GM23248 (cell line): ENCODE measurements at regions not wholly inside any gene's neighbourhood (a gene's known extent, or its start where the extent isn't known, plus 50 kb on each side); places are given as distances from the start of the nearest gene placed in this dataset.
A peak's percentile ranks its signal among the peaks of the same experiment; 100 is the strongest.
"Not testable (repeated sequence)": the region's sequence is repeated elsewhere in the genome, so short reads cannot be mapped to it uniquely, and the experiment has no call there.

Experiments used
- DNase-seq: peaks from one replicate; pipeline ENCODE4 v3.0.0-alpha.2; 2015
- H2AFZ ChIP-seq: fragments of 200-600 bp; sonication (generic); 2 replicates; pipeline ENCODE4 v1.6.1; 2016; ENCODE audit warnings: antibody characterized with exemption
- H3F3A ChIP-seq: fragments of 200-600 bp; sonication (generic); 2 replicates; pipeline ENCODE4 v1.6.1; 2016; ENCODE audit warnings: mild to moderate bottlenecking, antibody characterized with exemption, mixed run types; ENCODE audit not compliant: insufficient read depth
- H3K27ac ChIP-seq: fragments of 200-600 bp; sonication (generic); 2 replicates; pipeline ENCODE4 v1.5.1; 2016; ENCODE audit warnings: mild to moderate bottlenecking
- H3K27me3 ChIP-seq: fragments of 200-600 bp; sonication (generic); replicated peaks from 2 replicates; pipeline ENCODE4 v1.6.1; 2016; ENCODE audit warnings: mild to moderate bottlenecking; ENCODE audit not compliant: insufficient read depth
- H3K36me3 ChIP-seq: fragments of 200-600 bp; sonication (generic); 2 replicates; pipeline ENCODE4 v1.6.1; 2016; ENCODE audit warnings: low read depth, mild to moderate bottlenecking
- H3K4me1 ChIP-seq: fragments of 200-600 bp; sonication (generic); 2 replicates; pipeline ENCODE4 v1.6.1; 2016; ENCODE audit warnings: mild to moderate bottlenecking; ENCODE audit not compliant: insufficient read depth
- H3K4me2 ChIP-seq: fragments of 200-600 bp; sonication (generic); one replicate; pipeline ENCODE4 v1.6.1; 2016; ENCODE audit warnings: mild to moderate bottlenecking; ENCODE audit not compliant: unreplicated experiment
- H3K4me3 ChIP-seq: fragments of 200-600 bp; sonication (generic); 2 replicates; pipeline ENCODE4 v1.5.1; 2016; ENCODE audit warnings: mild to moderate bottlenecking
- H3K79me2 ChIP-seq: fragments of 200-600 bp; sonication (generic); 2 replicates; pipeline ENCODE4 v1.6.1; 2016; ENCODE audit warnings: mild to moderate bottlenecking; ENCODE audit not compliant: insufficient read depth
- H3K9ac ChIP-seq: fragments of 200-600 bp; sonication (generic); 2 replicates; pipeline ENCODE4 v1.6.1; 2016; ENCODE audit warnings: mild to moderate bottlenecking
- H3K9me2 ChIP-seq: fragments of 200-600 bp; sonication (generic); 2 replicates; pipeline ENCODE4 v1.6.1; 2016; ENCODE audit warnings: mixed run types, mild to moderate bottlenecking, moderate library complexity; ENCODE audit not compliant: insufficient read depth
- H3K9me3 ChIP-seq: fragments of 200-600 bp; sonication (generic); one replicate; pipeline ENCODE4 v1.6.1; 2017; ENCODE audit warnings: low read depth
- H4K20me1 ChIP-seq: fragments of 200-600 bp; sonication (generic); 2 replicates; pipeline ENCODE4 v1.6.0; 2016; ENCODE audit not compliant: insufficient read depth
- EZH2 ChIP-seq: fragments of 200-600 bp; sonication (generic); IDR thresholded peaks from 2 replicates; pipeline ENCODE4 v1.6.1; 2018; ENCODE audit warnings: antibody characterized with exemption, mild to moderate bottlenecking; ENCODE audit not compliant: insufficient read depth, poor library complexity, severe bottlenecking
- EZH2phosphoT487 ChIP-seq: fragments of 200-600 bp; sonication (generic); IDR thresholded peaks from 2 replicates; pipeline ENCODE4 v1.6.1; 2018; ENCODE audit warnings: antibody characterized with exemption, moderate library complexity, mild to moderate bottlenecking, low read depth; ENCODE audit not compliant: insufficient read depth
- WGBS, 2 experiments: methylation state at CpG; one replicate each; pipeline ENCODE4 v1.1.6; 2015 to 2017; ENCODE audit warnings: low lambda C conversion rate in 2 of 2, low coverage in 1 of 2; ENCODE audit errors: missing lambda C conversion rate in 2 of 2; 5-methylcytosine and 5-hydroxymethylcytosine counted together
- in situ Hi-C: fragments of 300-500 bp; cut with MboI; formaldehyde crosslinking; loops from 2 replicates; pipeline ENCODE4 v1.15.0; 2020

DNA sequence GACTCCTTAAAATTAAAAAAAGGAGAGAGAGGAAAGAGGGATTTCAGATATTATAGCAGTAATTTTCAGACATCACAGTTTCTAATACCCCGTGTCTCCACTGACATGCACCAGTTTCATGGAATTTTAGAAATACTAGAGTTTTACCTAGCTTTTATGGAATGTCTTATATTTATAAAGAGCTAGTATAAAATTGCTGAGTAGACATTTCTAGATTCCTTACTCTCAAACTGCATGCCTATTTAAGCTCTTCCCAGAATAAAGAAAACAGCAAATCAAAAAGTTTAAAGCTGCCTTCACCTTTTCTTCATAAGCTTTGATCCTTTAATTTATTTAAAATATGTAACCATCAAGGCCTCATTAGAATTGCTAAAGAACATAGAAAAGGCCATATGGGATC lies 247.4 kb upstream of the IL12A start:
- in situ Hi-C loops: no loop called here
- Histone ChIP-seq H3K4me2 (no peak overlapping the region), H3F3A (0 out of 2 replicates have a peak, but pooled peaks cover 5% of the 10 kb centered on the region), H3K27me3 (no peaks in the 10 kb centered on the region), H3K79me2 (no peaks in the 10 kb centered on the region), H3K9me3 (peaks cover 3% of the 10 kb centered on the region), H3K4me1 (0 out of 2 replicates have a peak, but pooled peaks cover 6% of the 10 kb centered on the region), H3K4me3 (no peak overlapping the region), H3K9ac (no peak overlapping the region), H3K27ac (no peak overlapping the region), H3K36me3 (no peaks in the 10 kb centered on the region), H3K9me2 (no peaks in the 10 kb centered on the region), H2AFZ (no peak overlapping the region), H4K20me1 (no peaks in the 10 kb centered on the region)
- DNase-seq: no peak
- 65 to 66% methylated on average over 1 of the region's 1 CpG for WGBS, 2 experiments
- TF ChIP-seq EZH2 (no peak), EZH2phosphoT487 (no peak)

GRCh38 chr3:159748425-159748824 lies 240.2 kb upstream of the IL12A start:
- no peaks in the 10 kb centered on the region for H3K9me3 ChIP-seq
- 52 to 68% methylated on average over 1 of the region's 1 CpG for WGBS, 2 experiments
- H4K20me1 ChIP-seq: no peaks in the 10 kb centered on the region
- H2AFZ ChIP-seq: no peak overlapping the region
- no peaks in the 10 kb centered on the region for H3F3A ChIP-seq
- no peaks in the 10 kb centered on the region for H3K9me2 ChIP-seq
- in situ Hi-C loops: no loop called here
- DNase-seq: no peak
- no peaks in the 10 kb centered on the region for H3K79me2 ChIP-seq
- TF ChIP-seq EZH2phosphoT487 (no peak), EZH2 (no peak)
- H3K36me3 ChIP-seq: no peaks in the 10 kb centered on the region
- no peak overlapping the region for H3K4me2 ChIP-seq
- no peak overlapping the region for H3K9ac ChIP-seq
- peaks cover 10% of the 10 kb centered on the region for H3K4me1 ChIP-seq
- no peak overlapping the region for H3K4me3 ChIP-seq
- H3K27ac ChIP-seq: no peak overlapping the region
- H3K27me3 ChIP-seq: no peaks in the 10 kb centered on the region

DNA sequence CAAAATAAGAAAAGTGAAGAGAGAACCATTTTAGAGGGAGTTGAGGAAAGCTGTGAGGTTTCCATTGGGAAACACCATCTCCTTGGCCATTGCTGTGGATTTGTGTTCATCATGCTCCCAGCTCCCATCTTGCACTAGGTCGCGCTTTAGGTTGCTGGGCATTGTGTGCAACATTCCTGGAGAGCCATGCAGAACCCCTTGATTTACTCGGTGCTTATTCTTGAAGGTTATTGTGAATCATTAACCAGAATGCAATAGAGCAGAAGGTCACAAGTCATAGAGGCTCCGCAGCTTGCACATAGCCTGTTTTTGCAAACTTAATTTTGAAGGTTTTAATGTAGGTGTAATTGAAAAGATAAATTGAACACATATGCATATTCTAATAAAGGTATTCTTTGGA lies 239.2 kb upstream of the IL12A start:
- TF ChIP-seq EZH2phosphoT487: no peak
- TF ChIP-seq EZH2: no peak
- in situ Hi-C loops: no loop called here
- WGBS, 2 experiments: 94 to 95% methylated on average over 4 of the region's 4 CpGs
- DNase-seq: no peak
- Histone ChIP-seq H3K79me2 (no peaks in the 10 kb centered on the region), H4K20me1 (no peaks in the 10 kb centered on the region), H3K9ac (no peak overlapping the region), H3K9me3 (no peaks in the 10 kb centered on the region), H3K36me3 (no peaks in the 10 kb centered on the region), H3K4me3 (no peak overlapping the region), H3K4me1 (peaks cover 10% of the 10 kb centered on the region), H3K27ac (no peak overlapping the region), H3K27me3 (no peaks in the 10 kb centered on the region), H2AFZ (no peak overlapping the region), H3K4me2 (no peak overlapping the region), H3K9me2 (no peaks in the 10 kb centered on the region), H3F3A (no peaks in the 10 kb centered on the region)

DNA sequence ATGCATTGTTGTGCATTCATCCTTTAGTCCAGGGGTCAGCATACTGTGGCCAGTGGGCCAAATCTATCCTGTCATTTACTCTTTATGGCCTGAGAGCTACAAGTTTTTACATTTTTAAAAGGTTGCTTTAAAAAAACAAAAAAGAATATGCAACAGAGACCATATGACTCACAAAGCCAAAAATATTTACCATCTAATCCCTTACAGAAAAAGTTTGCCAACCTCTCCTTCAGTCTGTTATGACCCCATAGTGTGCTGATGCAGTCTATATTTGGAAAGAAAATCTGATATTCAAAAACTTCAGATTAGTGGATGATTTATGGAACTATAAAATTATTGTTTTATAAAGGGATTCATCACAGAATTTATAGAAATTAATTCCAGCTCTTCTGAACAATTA lies 237.5 kb upstream of the IL12A start:
- no peak overlapping the region for H3K9ac ChIP-seq
- DNase-seq: peak; percentile 66
- H3K4me2 ChIP-seq: peak overlapping the region; percentile 15

GRCh38 chr3:159751752-159752151 lies 236.9 kb upstream of the IL12A start:
- no peak overlapping the region for H3K4me3 ChIP-seq
- no peaks in the 10 kb centered on the region for H3K36me3 ChIP-seq
- DNase-seq: peak; percentile 8
- peaks cover 10% of the 10 kb centered on the region for H3K4me1 ChIP-seq
- H3K9me3 ChIP-seq: no peaks in the 10 kb centered on the region
- 83 to 86% methylated on average over 5 of the region's 5 CpGs for WGBS, 2 experiments
- no peaks in the 10 kb centered on the region for H4K20me1 ChIP-seq
- no peaks in the 10 kb centered on the region for H3K79me2 ChIP-seq
- H3K27me3 ChIP-seq: no peaks in the 10 kb centered on the region
- H3K27ac ChIP-seq: no peak overlapping the region
- no peak overlapping the region for H3K4me2 ChIP-seq
- H2AFZ ChIP-seq: no peak overlapping the region
- no peak overlapping the region for H3K9ac ChIP-seq
- no peaks in the 10 kb centered on the region for H3F3A ChIP-seq
- no peaks in the 10 kb centered on the region for H3K9me2 ChIP-seq
- in situ Hi-C loops: no loop called here
- no peak for TF ChIP-seq EZH2
- TF ChIP-seq EZH2phosphoT487: no peak

More for the DNA sequence above, 237.5 kb upstream of the IL12A start:
- H3K9me3 ChIP-seq: no peaks in the 10 kb centered on the region
- no peak for TF ChIP-seq EZH2phosphoT487
- TF ChIP-seq EZH2: no peak
- H3K27ac ChIP-seq: no peak overlapping the region
- no peaks in the 10 kb centered on the region for H3K79me2 ChIP-seq
- no peaks in the 10 kb centered on the region for H3K27me3 ChIP-seq
- no peaks in the 10 kb centered on the region for H4K20me1 ChIP-seq
- in situ Hi-C loops: no loop called here
- no peak overlapping the region for H3K4me3 ChIP-seq
- H3K9me2 ChIP-seq: no peaks in the 10 kb centered on the region
- no peak overlapping the region for H2AFZ ChIP-seq
- no peaks in the 10 kb centered on the region for H3K36me3 ChIP-seq
- H3F3A ChIP-seq: no peaks in the 10 kb centered on the region
- peaks cover 10% of the 10 kb centered on the region for H3K4me1 ChIP-seq

GRCh38 chr3:159756279-159757207 lies 232.1 kb upstream of the IL12A start:
- H3K79me2 ChIP-seq, H3K9me3 ChIP-seq, in situ Hi-C loops, H3K4me2 ChIP-seq, DNase-seq, H3K4me3 ChIP-seq, H3K27me3 ChIP-seq, H3K9ac ChIP-seq, H3K36me3 ChIP-seq, H3K4me1 ChIP-seq, H3K9me2 ChIP-seq, H4K20me1 ChIP-seq, H3K27ac ChIP-seq, H2AFZ ChIP-seq: not testable (repeated sequence)
- 72 to 75% methylated on average over 5 of the region's 5 CpGs for whole genome bisulfite sequencing, 2 experiments
- H3F3A ChIP-seq: peaks cover 11% of the 10 kb centered on the region; the same call in 1 of the 2 replicates
